Caco-2 (cell line): ENCODE measurements at regions not wholly inside any gene's neighbourhood (a gene's known extent, or its start where the extent isn't known, plus 50 kb on each side); places are given as distances from the start of the nearest gene placed in this dataset.

Source experiments
- BruUV-seq: library from RNA; stranded (reverse); fragments of 400-500 nt; replicated peaks from 2 replicates; lab custom pipeline; 2021; lab: Mats Ljungman, UMichigan
- CTCF ChIA-PET: fragments of 300-600 bp; sonication (Branson Sonifier 250); formaldehyde crosslinking; loops from one replicate; lab custom pipeline; 2022; ENCODE audit warnings: antibody characterized with exemption; lab: Charles Lee
- POLR2A ChIA-PET: fragments of 300-600 bp; sonication (Branson Sonifier 250); formaldehyde crosslinking; loops from one replicate; lab custom pipeline; 2022; ENCODE audit warnings: antibody characterized with exemption; lab: Charles Lee
- DNase-seq, 2 experiments: peaks; one replicate each; pipeline versions ENCODE4 v3.0.0 to v3.0.0-alpha.2; 2020 to 2022
- H3K27me3 ChIP-seq: replicated peaks from 2 replicates; pipeline ENCODE4 v1.6.0; 2011; ENCODE audit warnings: low read length; ENCODE audit not compliant: control insufficient read depth, insufficient read depth
- H3K36me3 ChIP-seq: 2 replicates; pipeline ENCODE4 v1.5.1; 2011; ENCODE audit warnings: low read length; ENCODE audit not compliant: control insufficient read depth, insufficient read depth
- H3K4me1 ChIP-seq: fragments of 250-450 bp; sonication (Bioruptor Pico); 2 replicates; pipeline ENCODE4 v1.5.1; 2020; ENCODE audit warnings: mild to moderate bottlenecking
- H3K4me3 ChIP-seq: 2 replicates; pipeline ENCODE4 v1.5.1; 2011; ENCODE audit warnings: low read depth, mild to moderate bottlenecking, control low read depth, low read length
- H3K9me3 ChIP-seq: fragments of 250-450 bp; sonication (Bioruptor Pico); 2 replicates; pipeline ENCODE4 v1.5.1; 2020; ENCODE audit warnings: mild to moderate bottlenecking, moderate library complexity
- H3K27ac Mint-ChIP-seq: one replicate; pipeline ENCODE4 v1.8.0; 2022; ENCODE audit warnings: mixed read lengths; ENCODE audit not compliant: unreplicated experiment
- H3K27me3 Mint-ChIP-seq: one replicate; pipeline ENCODE4 v1.8.0; 2022; ENCODE audit warnings: mixed read lengths; ENCODE audit not compliant: insufficient read depth, unreplicated experiment
- H3K36me3 Mint-ChIP-seq: one replicate; pipeline ENCODE4 v1.8.0; 2022; ENCODE audit warnings: mild to moderate bottlenecking, mixed read lengths; ENCODE audit not compliant: insufficient read depth, unreplicated experiment
- H3K4me1 Mint-ChIP-seq: one replicate; pipeline ENCODE4 v1.8.0; 2022; ENCODE audit warnings: low read depth, mixed read lengths; ENCODE audit not compliant: unreplicated experiment
- H3K4me3 Mint-ChIP-seq: one replicate; pipeline ENCODE4 v1.8.0; 2022; ENCODE audit warnings: mild to moderate bottlenecking, moderate library complexity, mixed read lengths; ENCODE audit not compliant: unreplicated experiment
- H3K9me3 Mint-ChIP-seq: one replicate; pipeline ENCODE4 v1.8.0; 2022; ENCODE audit warnings: mixed read lengths; ENCODE audit not compliant: unreplicated experiment
- intact Hi-C: fragments of 100-400 bp; cut with micrococcal nuclease; formaldehyde crosslinking; loops from one replicate; pipeline ENCODE4 v1.10.0; 2022; ENCODE audit not compliant: unreplicated experiment
- TF ChIP-seq, protein P1 (sequence below), 2 experiments: fragments of 200-600 bp in 1 of 2; IDR thresholded peaks; 1 replicate in 1 of 2; 2 replicates in 1 of 2; pipeline versions ENCODE4 v1.5.1 to v1.8.0; 2011 to 2022; ENCODE audit warnings: antibody characterized with exemption in 1 of 2, control low read depth in 1 of 2, inconsistent platforms in 1 of 2, low read depth in 1 of 2, low read length in 1 of 2, mild to moderate bottlenecking in 1 of 2, moderate library complexity in 1 of 2; ENCODE audit not compliant: insufficient read depth in 1 of 2, severe bottlenecking in 1 of 2, unreplicated experiment in 1 of 2

- H3K27me3 Mint-ChIP-seq: no peaks in the 10 kb centered on the region
- no peaks in the 10 kb centered on the region for H3K36me3 ChIP-seq
- intact Hi-C loops: no loop called here
- no peaks in the 10 kb centered on the region for H3K4me1 Mint-ChIP-seq
- no peak overlapping the region for H3K4me3 ChIP-seq
- POLR2A ChIA-PET: no interaction called here
- H3K36me3 Mint-ChIP-seq: no peaks in the 10 kb centered on the region
- CTCF ChIA-PET: no interaction called here
- H3K9me3 ChIP-seq: no peaks in the 10 kb centered on the region
- H3K27me3 ChIP-seq: no peaks in the 10 kb centered on the region
- TF ChIP-seq, protein P1, sequence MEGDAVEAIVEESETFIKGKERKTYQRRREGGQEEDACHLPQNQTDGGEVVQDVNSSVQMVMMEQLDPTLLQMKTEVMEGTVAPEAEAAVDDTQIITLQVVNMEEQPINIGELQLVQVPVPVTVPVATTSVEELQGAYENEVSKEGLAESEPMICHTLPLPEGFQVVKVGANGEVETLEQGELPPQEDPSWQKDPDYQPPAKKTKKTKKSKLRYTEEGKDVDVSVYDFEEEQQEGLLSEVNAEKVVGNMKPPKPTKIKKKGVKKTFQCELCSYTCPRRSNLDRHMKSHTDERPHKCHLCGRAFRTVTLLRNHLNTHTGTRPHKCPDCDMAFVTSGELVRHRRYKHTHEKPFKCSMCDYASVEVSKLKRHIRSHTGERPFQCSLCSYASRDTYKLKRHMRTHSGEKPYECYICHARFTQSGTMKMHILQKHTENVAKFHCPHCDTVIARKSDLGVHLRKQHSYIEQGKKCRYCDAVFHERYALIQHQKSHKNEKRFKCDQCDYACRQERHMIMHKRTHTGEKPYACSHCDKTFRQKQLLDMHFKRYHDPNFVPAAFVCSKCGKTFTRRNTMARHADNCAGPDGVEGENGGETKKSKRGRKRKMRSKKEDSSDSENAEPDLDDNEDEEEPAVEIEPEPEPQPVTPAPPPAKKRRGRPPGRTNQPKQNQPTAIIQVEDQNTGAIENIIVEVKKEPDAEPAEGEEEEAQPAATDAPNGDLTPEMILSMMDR (IDR thresholded peaks at IDR 0.05; ENCODE audit: insufficient read depth in 1 of 2, low read depth in 1 of 2, low read length in 1 of 2, severe bottlenecking in 1 of 2, unreplicated experiment in 1 of 2): no peak
- BruUV-seq: no TSS peak
- no peak overlapping the region for H3K27ac Mint-ChIP-seq
- no peak overlapping the region for H3K4me3 Mint-ChIP-seq
- DNase-seq: no peak
- no peaks in the 10 kb centered on the region for H3K9me3 Mint-ChIP-seq
- no peaks in the 10 kb centered on the region for H3K4me1 ChIP-seq
Measured at GRCh38 chr22:35480627-35481550, 59.7 kb upstream of the RASD2 start.

DNA sequence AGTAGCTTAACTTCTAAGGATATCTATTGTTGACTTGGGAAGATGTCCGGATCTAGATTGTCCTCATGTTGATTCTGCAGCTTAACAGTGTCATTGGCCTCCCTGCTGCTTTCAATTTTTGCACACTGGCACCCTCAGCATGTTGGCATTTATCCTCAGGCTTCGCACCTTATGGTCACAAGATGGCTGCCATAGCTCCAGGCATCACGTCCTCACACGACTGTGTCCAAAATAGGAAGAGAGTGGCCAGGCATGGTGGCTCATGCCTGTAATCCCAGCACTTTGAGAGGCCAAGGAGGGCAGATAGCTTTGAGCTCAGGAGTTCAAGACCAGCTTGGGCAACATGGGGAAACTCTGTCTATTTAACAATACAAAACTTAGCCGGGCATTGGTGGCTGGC, 58.3 kb upstream of the RASD2 start:
- Histone ChIP-seq H3K36me3 (no peaks in the 10 kb centered on the region), H3K27me3 (no peaks in the 10 kb centered on the region), H3K9me3 (no peaks in the 10 kb centered on the region), H3K4me1 (no peaks in the 10 kb centered on the region), H3K4me3 (no peak overlapping the region)
- ChIA-PET POLR2A (no interaction called here), CTCF (no interaction called here)
- no peaks in the 10 kb centered on the region for H3K9me3 Mint-ChIP-seq
- TF ChIP-seq, protein P1 (IDR thresholded peaks at IDR 0.05; ENCODE audit: insufficient read depth in 1 of 2, low read depth in 1 of 2, low read length in 1 of 2, severe bottlenecking in 1 of 2, unreplicated experiment in 1 of 2): no peak
- DNase-seq: no peak
- H3K4me1 Mint-ChIP-seq: no peaks in the 10 kb centered on the region
- peaks cover 6% of the 10 kb centered on the region for H3K27me3 Mint-ChIP-seq
- no TSS peak for BruUV-seq
- no peak overlapping the region for H3K27ac Mint-ChIP-seq
- H3K4me3 Mint-ChIP-seq: no peak overlapping the region
- H3K36me3 Mint-ChIP-seq: no peaks in the 10 kb centered on the region
- intact Hi-C loops: no loop called here

GRCh38 chr22:35482974-35483373, 57.7 kb upstream of the RASD2 start:
- intact Hi-C loops: no loop called here
- ChIA-PET CTCF (no interaction called here), POLR2A (no interaction called here)
- no peaks in the 10 kb centered on the region for H3K4me1 Mint-ChIP-seq
- no peaks in the 10 kb centered on the region for H3K27me3 ChIP-seq
- H3K27ac Mint-ChIP-seq: no peak overlapping the region
- no peaks in the 10 kb centered on the region for H3K9me3 Mint-ChIP-seq
- no peak overlapping the region for H3K4me3 ChIP-seq
- no peak for DNase-seq
- TF ChIP-seq, protein P1 (IDR thresholded peaks at IDR 0.05; ENCODE audit: insufficient read depth in 1 of 2, low read depth in 1 of 2, low read length in 1 of 2, severe bottlenecking in 1 of 2, unreplicated experiment in 1 of 2): no peak
- no peaks in the 10 kb centered on the region for H3K9me3 ChIP-seq
- H3K4me3 Mint-ChIP-seq: no peak overlapping the region
- H3K4me1 ChIP-seq: no peaks in the 10 kb centered on the region
- peaks cover 6% of the 10 kb centered on the region for H3K27me3 Mint-ChIP-seq
- no peaks in the 10 kb centered on the region for H3K36me3 ChIP-seq
- BruUV-seq: no TSS peak
- no peaks in the 10 kb centered on the region for H3K36me3 Mint-ChIP-seq
